ENCODE measurements at regions not wholly inside any gene's neighbourhood (a gene's known extent, or its start where the extent isn't known, plus 50 kb on each side); places are given as distances from the start of the nearest gene placed in this dataset.
"Not testable (repeated sequence)": the region's sequence is repeated elsewhere in the genome, so short reads cannot be mapped to it uniquely, and the experiment has no call there.

DNA sequence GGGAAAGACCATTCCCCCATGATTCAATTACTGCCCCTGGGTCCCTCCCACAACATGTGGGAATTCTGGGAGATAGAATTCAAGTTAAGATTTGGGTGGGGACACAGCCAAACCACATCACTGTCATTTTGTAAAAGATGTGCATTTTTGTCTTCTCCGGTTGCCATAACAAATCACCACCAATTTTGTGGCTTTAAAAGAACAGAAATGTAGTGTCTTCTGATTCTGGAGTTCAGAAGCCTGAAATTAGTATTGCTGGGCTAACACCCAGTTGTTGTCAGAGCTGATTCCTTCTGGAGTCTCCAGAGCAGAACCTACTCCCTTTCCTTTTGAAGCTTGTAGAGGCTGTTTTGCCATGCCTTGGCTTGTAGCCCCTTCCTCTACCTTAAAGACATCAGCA is 54.1 kb upstream of the DHRSX start:
- H3K9ac ChIP-seq (ENCODE audit: low read length): no peak overlapping the region
- no peak overlapping the region for H3K4me3 ChIP-seq (ENCODE audit: low read length)
- no peaks in the 10 kb centered on the region for H3K27me3 ChIP-seq (ENCODE audit: control insufficient read depth, insufficient read depth, low read length)
- H3K36me3 ChIP-seq (ENCODE audit: control insufficient read depth, low read depth, low read length): no peaks in the 10 kb centered on the region
- no peaks in the 10 kb centered on the region for H3K9me3 ChIP-seq (ENCODE audit: control insufficient read depth, low read depth, low read length)
- peaks cover 11% of the 10 kb centered on the region for H3K4me1 ChIP-seq (ENCODE audit: control insufficient read depth, low read depth, low read length)
- no peak overlapping the region for H3K27ac ChIP-seq (ENCODE audit: low read length)

GRCh38 chrX:2554066-2554465 is 53.3 kb upstream of the DHRSX start:
- H3K36me3 ChIP-seq (ENCODE audit: control insufficient read depth, low read depth, low read length); H3K27me3 ChIP-seq (ENCODE audit: control insufficient read depth, insufficient read depth, low read length); H3K9ac ChIP-seq (ENCODE audit: low read length); H3K9me3 ChIP-seq (ENCODE audit: control insufficient read depth, low read depth, low read length); H3K4me3 ChIP-seq (ENCODE audit: low read length); H3K27ac ChIP-seq (ENCODE audit: low read length): not testable (repeated sequence)
- H3K4me1 ChIP-seq (ENCODE audit: control insufficient read depth, low read depth, low read length): peaks cover 18% of the 10 kb centered on the region

DNA sequence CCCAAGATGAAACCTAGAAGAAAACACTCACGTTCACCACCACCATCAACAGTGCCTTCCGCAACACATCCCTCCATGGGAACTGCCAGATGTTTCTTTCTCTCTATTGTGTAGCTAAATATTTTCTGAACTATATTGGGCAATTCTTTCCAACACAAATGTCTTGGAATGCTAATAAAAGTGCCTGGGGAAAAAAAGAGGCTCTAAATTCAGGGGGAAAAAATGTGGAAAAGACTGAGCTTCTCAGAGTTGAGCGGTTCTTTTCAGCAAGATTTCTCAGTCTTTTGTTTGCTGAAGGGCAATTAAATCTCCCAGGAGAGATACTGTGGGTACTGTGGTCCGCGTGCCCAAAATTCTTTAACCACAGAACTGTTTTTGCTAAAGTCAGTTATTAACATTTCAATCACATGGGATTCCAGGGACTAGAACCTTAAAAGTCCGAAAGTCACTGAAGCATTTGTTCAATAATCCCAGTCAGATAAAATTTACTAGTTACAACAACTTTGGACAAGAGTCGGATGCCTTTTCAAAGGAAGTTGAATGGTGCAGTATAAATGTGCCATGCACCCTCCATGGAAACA is 51.9 kb upstream of the DHRSX start:
- Histone ChIP-seq H3K9me3 (ENCODE audit: control insufficient read depth, low read depth, low read length) (no peaks in the 10 kb centered on the region), H3K36me3 (ENCODE audit: control insufficient read depth, low read depth, low read length) (no peaks in the 10 kb centered on the region), H3K9ac (ENCODE audit: low read length) (no peak overlapping the region), H3K27ac (ENCODE audit: low read length) (no peak overlapping the region), H3K4me3 (ENCODE audit: low read length) (no peak overlapping the region), H3K4me1 (ENCODE audit: control insufficient read depth, low read depth, low read length) (peaks cover 26% of the 10 kb centered on the region), H3K27me3 (ENCODE audit: control insufficient read depth, insufficient read depth, low read length) (no peaks in the 10 kb centered on the region)

GRCh38 chrX:2550328-2551020 is 49.7 kb upstream of the DHRSX start:
- H3K9ac ChIP-seq (ENCODE audit: low read length): no peak overlapping the region
- H3K27me3 ChIP-seq (ENCODE audit: control insufficient read depth, insufficient read depth, low read length): no peaks in the 10 kb centered on the region
- no peak overlapping the region for H3K27ac ChIP-seq (ENCODE audit: low read length)
- no peak overlapping the region for H3K4me3 ChIP-seq (ENCODE audit: low read length)
- peaks cover 10% of the 10 kb centered on the region for H3K9me3 ChIP-seq (ENCODE audit: control insufficient read depth, low read depth, low read length)
- peaks cover 26% of the 10 kb centered on the region for H3K4me1 ChIP-seq (ENCODE audit: control insufficient read depth, low read depth, low read length)
- H3K36me3 ChIP-seq (ENCODE audit: control insufficient read depth, low read depth, low read length): no peaks in the 10 kb centered on the region
